ENCODE measurements at regions not wholly inside any gene's neighbourhood (a gene's known extent, or its start where the extent isn't known, plus 50 kb on each side); places are given as distances from the start of the nearest gene placed in this dataset.
"Not testable (repeated sequence)": the region's sequence is repeated elsewhere in the genome, so short reads cannot be mapped to it uniquely, and the experiment has no call there.

DNA sequence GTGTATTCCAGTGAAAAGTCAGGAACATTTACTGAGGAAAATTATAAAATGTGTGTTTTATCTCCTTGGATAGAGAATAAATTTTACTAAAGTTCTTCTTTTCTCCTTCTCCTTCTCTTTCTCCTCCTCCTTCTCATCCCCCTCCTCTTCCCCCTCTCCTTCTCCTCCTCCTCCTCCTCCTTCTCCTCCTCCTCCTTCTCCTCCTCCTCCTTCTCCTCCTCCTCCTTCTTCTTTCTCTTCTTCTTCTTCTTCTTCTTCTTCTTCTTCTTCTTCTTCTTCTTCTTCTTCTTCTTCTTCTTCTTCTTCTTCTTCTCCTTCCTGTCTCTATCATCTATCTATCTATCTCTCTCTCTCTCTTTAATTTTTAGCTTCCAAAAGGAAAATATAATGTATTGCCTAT lies 337.1 kb upstream of the MAF start:
- TF ChIP-seq POLR2AphosphoS5 (IDR thresholded peaks at IDR 0.05; ENCODE audit: borderline replicate concordance, low read depth, low read length); EZH2 (IDR thresholded peaks at IDR 0.05): not testable (repeated sequence)
